Suppressor macrophage (primary cell): ENCODE measurements at regions not wholly inside any gene's neighbourhood (a gene's known extent, or its start where the extent isn't known, plus 50 kb on each side); places are given as distances from the start of the nearest gene placed in this dataset.

Source experiments
- DNase-seq, 4 experiments: peaks; one replicate each; pipeline ENCODE4 v3.0.0-alpha.2; 2020 to 2022

DNA sequence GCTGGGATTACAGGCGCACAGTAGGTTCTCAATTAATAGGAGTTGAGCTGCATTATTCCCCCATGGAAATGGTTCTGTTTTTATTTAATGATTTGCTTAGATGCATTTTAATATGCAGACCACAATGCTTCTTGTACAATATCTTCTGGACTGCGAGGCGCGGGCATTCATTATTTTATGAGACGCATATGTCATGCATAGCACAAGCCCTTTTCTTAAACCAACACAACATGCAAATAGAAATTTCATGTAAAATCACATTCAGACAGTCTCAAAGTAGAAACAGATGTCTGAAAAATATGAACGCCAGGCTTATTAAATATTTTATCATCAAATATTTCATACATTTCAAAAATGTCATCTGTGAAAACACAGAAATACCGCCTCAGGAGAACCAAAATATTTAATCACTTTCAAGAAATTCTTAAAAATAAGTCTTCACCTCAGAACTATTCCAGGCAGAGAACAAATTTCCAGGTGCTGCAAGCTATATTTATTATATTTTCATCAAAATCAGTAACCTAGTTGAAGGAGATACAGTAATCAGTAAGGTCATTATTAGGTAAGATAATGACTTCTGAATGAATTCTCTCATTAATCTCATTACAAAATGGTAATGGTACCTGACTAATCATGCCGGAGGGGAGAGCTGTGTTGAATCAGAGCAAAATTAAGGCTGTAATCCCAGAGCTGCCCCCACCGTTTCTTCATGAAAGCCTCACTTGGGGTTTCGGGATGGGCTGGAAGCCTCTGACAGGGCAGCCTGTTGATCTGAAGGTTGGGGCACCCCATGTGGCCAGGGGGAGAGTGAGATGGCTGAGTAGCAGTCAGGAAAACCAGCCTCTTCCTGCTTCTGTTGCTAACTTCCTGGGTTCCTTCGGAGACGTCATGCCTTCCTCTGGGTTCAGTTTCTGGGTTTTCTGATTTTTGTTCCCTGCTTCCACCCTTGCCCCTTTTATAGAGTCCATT lies 133.9 kb upstream of the ZNF618 start:
- no peak for DNase-seq

- DNase-seq, result no peak
Observed at GRCh38 chr9:113742878-113743277, 133.2 kb upstream of the ZNF618 start.

DNA sequence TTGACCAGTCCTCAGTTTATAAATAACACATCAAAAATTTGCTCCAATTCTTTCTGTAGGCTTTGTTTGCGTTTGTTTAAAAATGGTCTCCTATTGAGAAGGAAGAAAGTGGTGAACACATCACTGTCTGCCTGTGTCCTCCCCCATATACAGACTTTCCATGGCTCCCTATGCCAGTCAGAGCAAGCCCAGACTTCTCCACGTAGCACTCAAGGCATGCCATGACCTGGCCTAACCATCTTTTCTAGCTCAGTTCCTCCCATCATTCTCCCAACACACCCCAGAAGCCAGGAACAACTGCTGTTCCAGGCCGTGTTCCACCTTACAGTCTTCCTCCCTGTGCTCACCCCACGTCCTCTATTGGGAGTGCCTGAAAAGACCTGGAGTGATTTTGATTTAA lies 129.6 kb upstream of the ZNF618 start:
- no peak for DNase-seq

DNA sequence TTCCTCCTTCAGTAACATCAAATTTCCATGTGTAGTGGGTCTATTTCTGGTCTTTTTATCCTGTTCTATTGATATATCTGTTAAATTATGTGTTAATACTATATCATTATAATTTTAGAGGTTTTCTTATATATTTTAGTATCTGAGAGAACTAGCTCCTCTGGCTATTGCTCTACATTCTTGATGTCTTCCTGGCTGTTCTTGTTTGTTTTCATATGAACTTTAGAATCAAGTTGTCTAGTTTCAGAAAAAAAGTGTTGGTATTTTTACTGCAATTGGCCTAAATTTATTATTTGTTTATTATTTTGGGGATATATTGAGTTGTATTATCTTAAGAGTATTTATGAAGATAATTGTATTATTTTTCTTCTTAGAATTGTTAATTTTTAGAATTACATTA lies 128.0 kb upstream of the ZNF618 start:
- no peak for DNase-seq

GRCh38 chr9:113753398-113754119 lies 122.5 kb upstream of the ZNF618 start:
- no peak for DNase-seq

DNA sequence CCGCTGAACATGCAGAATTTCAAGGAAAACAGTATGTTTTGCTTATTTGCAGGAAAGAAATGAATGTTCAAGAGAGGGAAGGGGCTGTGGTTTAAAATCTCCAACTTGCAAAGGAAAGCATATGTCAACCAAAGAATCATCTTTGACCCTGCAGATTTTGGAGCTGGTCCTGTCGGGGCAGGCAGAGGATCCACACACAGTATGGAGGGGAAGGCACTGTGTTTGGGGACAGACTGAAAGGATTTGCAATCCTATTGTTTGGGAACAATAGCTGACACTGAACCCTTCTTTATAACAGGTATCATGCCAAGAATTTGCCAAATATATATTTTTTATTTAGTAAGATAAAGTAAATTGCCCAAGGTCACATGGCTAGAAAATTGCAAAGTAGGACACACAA lies 121.4 kb upstream of the ZNF618 start:
- DNase-seq, result no peak

GRCh38 chr9:113755433-113755832 lies 120.7 kb upstream of the ZNF618 start:
- no peak for DNase-seq

- DNase-seq, result peak in 2 of 4 experiments; percentile 40 to 50
Observed at GRCh38 chr9:113756476-113757192, 119.5 kb upstream of the ZNF618 start.

DNA sequence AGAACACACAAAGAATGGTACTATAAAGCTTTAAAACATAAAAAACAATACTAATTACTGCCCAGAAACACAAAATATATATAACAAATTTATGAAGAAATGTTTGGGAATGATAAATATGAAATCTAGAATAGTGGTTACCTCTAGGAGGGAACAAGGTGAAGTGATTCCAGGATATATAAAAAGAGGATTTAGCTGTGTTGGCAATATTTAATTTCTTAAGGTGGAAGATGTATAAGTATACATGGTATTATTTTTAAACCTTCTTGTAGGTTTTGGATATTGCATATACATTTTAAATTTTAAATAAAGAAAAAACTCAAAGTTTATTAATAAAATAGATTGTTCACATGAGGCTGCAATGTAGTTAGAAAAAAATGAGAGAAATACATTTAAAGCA lies 112.7 kb upstream of the ZNF618 start:
- no peak for DNase-seq

DNA sequence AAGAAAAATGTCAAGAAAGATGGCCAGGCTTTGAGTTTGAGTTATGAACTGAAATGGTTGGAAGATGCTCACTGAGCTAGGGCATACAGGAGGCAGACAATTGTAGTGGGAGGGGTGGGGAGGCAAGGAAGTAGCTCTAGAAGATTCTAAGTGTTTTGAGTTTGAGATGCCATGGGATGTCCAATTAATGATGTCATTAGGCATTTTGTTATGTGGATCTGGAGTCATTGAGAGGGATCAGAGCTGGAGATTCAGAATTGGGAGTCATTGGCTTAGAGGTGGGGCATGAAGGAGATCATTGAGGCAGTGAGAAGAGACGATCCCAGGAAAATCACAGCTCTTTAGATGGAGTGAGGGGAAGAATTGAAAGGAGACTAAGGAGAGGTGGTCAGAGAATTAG lies 111.5 kb upstream of the ZNF618 start:
- DNase-seq, result no peak

DNA sequence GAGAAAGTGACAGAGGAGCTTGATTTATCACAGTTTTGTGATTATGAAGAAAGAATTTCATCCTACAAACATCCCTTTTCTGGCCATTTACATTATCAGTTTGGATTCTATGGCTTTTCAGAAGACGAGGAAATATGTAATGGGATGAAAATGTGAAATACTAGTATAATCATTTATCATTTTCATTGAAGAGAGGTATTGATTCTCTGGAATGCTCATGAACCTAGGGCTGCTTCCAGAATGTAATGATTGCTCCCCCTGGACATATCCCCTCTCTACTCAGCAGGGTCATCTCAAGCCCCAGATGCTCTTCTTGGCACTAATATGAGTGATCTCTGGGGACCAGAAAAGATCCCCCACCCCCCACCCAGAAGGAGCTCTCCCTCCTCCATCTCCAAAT lies 106.7 kb upstream of the ZNF618 start:
- no peak for DNase-seq

DNA sequence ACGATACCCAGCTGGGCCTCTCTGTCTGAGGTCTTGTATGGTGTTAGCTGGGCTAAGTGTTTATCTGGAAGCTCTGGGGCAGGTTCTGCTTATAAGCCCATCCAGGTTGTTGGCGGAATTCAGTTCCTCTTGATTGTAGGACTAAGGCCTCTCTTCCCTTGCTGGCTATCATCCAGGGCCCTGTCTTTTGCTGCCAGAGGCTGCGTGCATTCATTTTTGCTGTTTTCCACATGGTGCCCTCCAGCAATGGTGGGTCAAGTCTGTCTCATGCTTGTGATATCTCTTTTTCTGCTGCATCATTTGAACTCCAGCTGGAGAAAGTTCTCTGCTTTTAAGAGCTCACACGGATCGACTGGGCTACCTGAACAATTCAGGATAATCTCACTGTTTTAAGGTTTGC lies 105.7 kb upstream of the ZNF618 start:
- DNase-seq, result no peak

GRCh38 chr9:113771199-113771598 lies 104.9 kb upstream of the ZNF618 start:
- DNase-seq, result no peak

DNA sequence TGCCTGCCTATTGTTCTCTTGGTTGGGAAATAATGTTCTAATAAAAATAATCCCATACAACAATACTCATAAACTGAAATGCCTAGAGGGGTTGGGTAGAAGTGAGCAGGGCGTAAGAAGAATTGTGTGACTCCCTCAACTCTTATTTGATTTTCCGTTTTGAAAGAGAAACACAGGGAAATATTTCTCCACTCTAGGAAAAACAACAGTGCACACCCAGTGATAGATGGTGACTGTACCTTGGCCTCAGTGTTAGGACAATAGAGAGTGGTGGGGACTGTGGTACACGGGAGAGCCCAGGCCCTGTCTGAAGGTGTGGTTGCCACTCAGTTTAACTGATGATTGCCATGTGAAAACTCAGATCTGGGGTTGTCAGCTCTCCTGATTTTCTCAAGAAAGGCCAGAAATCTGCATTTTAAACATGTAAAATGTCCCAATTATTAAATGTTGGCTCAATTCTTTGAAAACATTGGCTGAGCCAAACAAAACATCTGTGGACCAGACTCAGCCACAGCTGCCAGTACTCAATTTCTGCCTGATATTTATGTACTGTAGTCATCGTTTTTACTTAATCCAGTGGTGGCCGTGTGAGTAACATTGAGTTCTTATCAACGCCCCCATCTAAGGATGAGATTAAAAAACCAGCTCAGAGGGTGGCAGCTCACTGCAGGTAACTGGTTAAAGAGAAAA lies 103.8 kb upstream of the ZNF618 start:
- DNase-seq, result no peak

DNA sequence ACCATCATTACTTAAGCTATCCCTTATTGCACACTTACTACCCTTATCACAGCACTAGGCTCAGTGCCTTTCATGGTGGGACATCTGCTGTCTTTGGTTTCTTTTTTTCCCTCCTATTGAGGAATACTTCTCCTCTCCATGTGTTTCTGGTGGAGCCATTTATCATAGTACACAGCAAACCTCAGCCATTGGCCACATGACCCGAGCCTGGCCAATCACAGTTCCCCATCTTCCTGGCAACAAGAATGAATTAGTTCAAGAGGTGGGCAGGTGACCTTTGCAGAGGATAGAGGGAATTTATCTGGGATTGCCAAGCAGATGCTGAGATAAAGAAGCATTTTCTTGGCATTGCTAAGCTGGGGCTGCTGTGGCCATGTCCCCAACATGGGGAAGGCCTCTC lies 101.1 kb upstream of the ZNF618 start:
- no peak for DNase-seq

DNA sequence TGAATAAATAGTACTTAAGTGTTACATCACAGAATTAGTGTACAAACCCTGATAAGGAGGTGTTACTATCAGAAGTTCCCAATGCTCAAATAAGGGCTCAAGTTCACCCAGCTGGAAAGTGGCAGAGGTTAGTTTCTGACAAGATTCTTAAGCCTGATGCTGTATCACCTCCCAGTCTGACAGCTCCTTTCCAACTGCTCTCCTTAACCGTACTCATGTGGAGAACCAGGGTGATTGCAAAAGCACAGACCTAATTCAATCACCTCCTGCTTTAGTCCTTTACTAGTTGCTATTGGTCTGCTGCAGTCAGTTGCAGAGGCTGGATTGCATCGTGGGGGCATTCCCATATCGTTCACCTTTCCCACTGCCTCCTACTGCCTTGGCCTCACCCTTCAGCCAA lies 100.4 kb upstream of the ZNF618 start:
- no peak for DNase-seq

DNA sequence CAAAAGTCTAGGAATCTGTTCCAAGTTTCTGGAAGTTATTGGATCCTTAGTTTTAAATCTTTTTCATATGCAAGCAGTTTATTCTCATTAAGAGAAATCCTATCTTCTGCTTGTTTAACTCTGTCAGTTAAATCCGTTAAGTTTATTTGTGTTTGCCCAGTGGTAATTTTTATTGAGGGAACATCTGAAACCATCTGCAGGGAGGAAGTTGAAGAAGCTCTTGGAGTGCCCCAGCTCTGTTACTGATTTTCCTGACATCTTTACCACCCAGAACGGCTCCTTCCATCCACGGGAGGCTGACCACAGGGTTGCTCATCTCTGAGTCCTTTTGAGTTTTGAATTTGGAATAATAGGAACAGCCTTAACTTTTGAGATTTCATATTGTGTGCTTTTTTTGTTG lies 99.9 kb upstream of the ZNF618 start:
- DNase-seq, result no peak

DNA sequence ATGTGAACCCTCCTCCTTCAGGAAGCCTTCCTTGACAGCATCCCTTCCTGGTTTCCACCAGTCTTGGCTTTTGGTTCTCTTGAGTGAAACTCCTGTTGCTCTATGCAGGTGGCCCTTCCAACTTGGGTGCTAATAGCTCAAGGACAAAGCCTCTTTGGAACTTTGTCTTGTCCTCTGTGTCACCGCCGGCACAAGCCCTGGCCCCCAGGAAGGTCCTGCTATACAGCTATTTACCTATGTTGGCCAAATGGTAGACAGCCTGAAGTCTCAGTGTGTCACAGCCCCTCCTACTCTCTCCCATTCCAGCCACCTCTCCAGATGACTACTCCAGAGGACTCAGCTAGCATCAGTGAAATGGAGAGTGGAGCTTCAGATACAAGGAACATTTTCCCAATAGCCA lies 94.7 kb upstream of the ZNF618 start:
- no peak for DNase-seq

DNA sequence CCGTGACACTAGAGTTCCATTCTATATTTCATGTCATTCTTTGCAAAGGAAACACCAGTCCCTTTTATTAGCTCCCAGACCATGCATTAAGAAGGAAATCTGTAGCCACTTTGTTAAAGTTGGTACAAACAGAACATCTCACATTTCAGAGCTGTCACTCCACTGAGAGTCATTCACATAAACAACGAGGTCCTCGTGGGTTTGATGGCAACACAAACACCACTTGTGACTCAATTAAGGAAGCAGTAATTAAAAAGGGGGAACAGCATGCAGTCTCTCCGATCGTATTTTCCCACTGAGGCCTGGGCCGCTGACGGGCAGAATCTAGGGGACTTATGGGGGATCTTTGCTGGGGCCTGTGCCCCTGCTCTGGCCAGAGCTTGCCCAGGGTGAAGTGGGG lies 94.2 kb upstream of the ZNF618 start:
- peak in 3 of 4 experiments; percentile 37 to 63 (median 48) for DNase-seq

DNA sequence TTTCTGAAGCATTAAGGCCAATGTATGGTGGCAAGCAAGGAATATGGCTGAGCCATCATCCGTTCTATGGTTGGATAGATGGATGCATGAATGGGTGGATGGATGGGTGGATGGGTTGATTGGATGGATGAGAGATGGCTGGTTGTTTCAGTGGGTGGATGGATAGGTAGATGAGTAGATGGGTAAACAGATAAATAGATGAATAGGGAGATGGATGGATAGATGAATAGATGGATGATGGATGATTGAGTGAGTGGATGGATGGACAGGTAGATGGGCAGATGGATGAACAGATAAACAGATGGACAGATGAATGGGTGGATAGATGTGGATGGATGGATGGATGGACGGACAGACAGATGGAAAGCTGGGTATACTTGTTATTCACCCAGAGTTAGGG lies 92.6 kb upstream of the ZNF618 start:
- no peak for DNase-seq

GRCh38 chr9:113785334-113785733 lies 90.8 kb upstream of the ZNF618 start:
- no peak for DNase-seq

- DNase-seq, result no peak
Observed at GRCh38 chr9:113786071-113786470, 90.0 kb upstream of the ZNF618 start.

GRCh38 chr9:113787871-113788270 lies 88.2 kb upstream of the ZNF618 start:
- DNase-seq, result no peak
